HCT116 (cell line): ENCODE measurements at regions not wholly inside any gene's neighbourhood (a gene's known extent, or its start where the extent isn't known, plus 50 kb on each side); places are given as distances from the start of the nearest gene placed in this dataset.

Source experiments
- ATAC-seq: fragments of 200-7000 bp; cut with Tn5 transposase; 2 replicates; pipeline ENCODE4 v1.9.1; 2020; ENCODE audit warnings: mild to moderate bottlenecking, moderate library complexity
- BruUV-seq: library from RNA; stranded (reverse); fragments of 400-500 nt; replicated peaks from 2 replicates; lab custom pipeline; 2021; lab: Mats Ljungman, UMichigan
- CTCF ChIA-PET: fragments of 300-600 bp; sonication (Branson Sonifier 250); formaldehyde crosslinking; loops from one replicate; lab custom pipeline; 2021; ENCODE audit warnings: antibody characterized with exemption; lab: Charles Lee
- POLR2A ChIA-PET: fragments of 300-600, 350-600 bp; sonication (Branson Sonifier 250); formaldehyde crosslinking; loops from one replicate; lab custom pipeline; 2021; ENCODE audit warnings: antibody characterized with exemption; lab: Charles Lee
- RAD21 ChIA-PET, 2 experiments: fragments of 300-600 bp; sonication (Branson Sonifier 250); formaldehyde crosslinking; loops; one replicate each; lab custom pipeline; 2023; ENCODE audit warnings: low total read pairs in 2 of 2; ENCODE audit not compliant: uncharacterized antibody in 2 of 2, unreplicated experiment in 2 of 2, low non-redundant PET in 1 of 2; lab: Charles Lee
- DNase-seq: peaks from one replicate; pipeline ENCODE4 v3.0.0-alpha.2; 2010; ENCODE audit warnings: low read depth, low spot score
- H2AFZ ChIP-seq: fragments of 200-600 bp; shearing (Covaris generic), sonication (generic); 2 replicates; pipeline ENCODE4 v1.6.1; 2017; ENCODE audit warnings: low read depth, mixed run types, mixed read lengths, antibody characterized with exemption, low read length; ENCODE audit not compliant: poor library complexity, severe bottlenecking
- H3K27ac ChIP-seq: 2 replicates; pipeline ENCODE4 v1.5.1; 2012; ENCODE audit warnings: low read depth, low read length
- H3K27me3 ChIP-seq: fragments of 200-600 bp; sonication (generic); 2 replicates; pipeline ENCODE4 v1.6.1; 2016; ENCODE audit warnings: mixed run types, low read length, mixed read lengths; ENCODE audit not compliant: insufficient read depth
- H3K36me3 ChIP-seq, 2 experiments: fragments of 200-500 bp in 1 of 2; fragments of 200-600 bp in 1 of 2; sonication (Bioruptor generic) in 1 of 2; sonication (generic) in 1 of 2; 2 replicates each; pipeline versions ENCODE4 v1.5.1 to v1.6.1; 2014 to 2016; ENCODE audit warnings: low read length in 2 of 2, inconsistent platforms in 1 of 2, mixed read lengths in 1 of 2, mixed run types in 1 of 2; ENCODE audit not compliant: insufficient read depth in 2 of 2, control insufficient read depth in 1 of 2
- H3K4me1 ChIP-seq, 2 experiments: fragments of 200-600 bp in 1 of 2; sonication (generic) in 1 of 2; 2 replicates each; pipeline versions ENCODE4 v1.5.1 to v1.6.1; 2012 to 2017; ENCODE audit warnings: low read length in 2 of 2, inconsistent platforms in 1 of 2, mild to moderate bottlenecking in 1 of 2, mixed read lengths in 1 of 2, mixed run types in 1 of 2, moderate library complexity in 1 of 2; ENCODE audit not compliant: insufficient read depth in 2 of 2, control insufficient read depth in 1 of 2
- H3K4me2 ChIP-seq: fragments of 200-600 bp; sonication (generic); 2 replicates; pipeline ENCODE4 v1.6.1; 2017; ENCODE audit warnings: mixed run types, low read length, mixed read lengths
- H3K4me3 ChIP-seq, 2 experiments: fragments of 200-600 bp in 1 of 2; sonication (generic) in 1 of 2; replicated peaks in 1 of 2; 2 replicates each; pipeline ENCODE4 v1.5.1; 2011 to 2016; ENCODE audit warnings: low read length in 2 of 2, control low read depth in 1 of 2, low read depth in 1 of 2, mild to moderate bottlenecking in 1 of 2, mixed read lengths in 1 of 2, mixed run types in 1 of 2
- H3K79me2 ChIP-seq: fragments of 200-600 bp; sonication (generic); 2 replicates; pipeline ENCODE4 v1.6.1; 2017; ENCODE audit warnings: mild to moderate bottlenecking, mixed run types, low read length, moderate library complexity, mixed read lengths; ENCODE audit not compliant: insufficient read depth
- H3K9ac ChIP-seq: fragments of 200-600 bp; sonication (generic); 2 replicates; pipeline ENCODE4 v1.6.1; 2016; ENCODE audit warnings: low read length, mixed read lengths
- H3K9me2 ChIP-seq: fragments of 200-600 bp; sonication (generic), shearing (Covaris generic); 2 replicates; pipeline ENCODE4 v1.6.1; 2017; ENCODE audit warnings: mixed run types, mild to moderate bottlenecking, moderate library complexity; ENCODE audit not compliant: insufficient read depth
- H3K9me3 ChIP-seq, 2 experiments: fragments of 200-500 bp in 1 of 2; fragments of 200-600 bp in 1 of 2; sonication (Bioruptor generic) in 1 of 2; sonication (generic) in 1 of 2; 2 replicates each; pipeline ENCODE4 v1.6.1; 2014 to 2017; ENCODE audit warnings: low read length in 2 of 2, mixed read lengths in 2 of 2, inconsistent platforms in 1 of 2, low read depth in 1 of 2, mild to moderate bottlenecking in 1 of 2, mixed run types in 1 of 2, moderate library complexity in 1 of 2; ENCODE audit not compliant: control insufficient read depth in 1 of 2, insufficient read depth in 1 of 2
- H4K20me1 ChIP-seq: fragments of 200-600 bp; sonication (generic), shearing (Covaris generic); 2 replicates; pipeline ENCODE4 v1.6.1; 2017; ENCODE audit warnings: mixed run types, mild to moderate bottlenecking, moderate library complexity; ENCODE audit not compliant: insufficient read depth
- CTCF ChIP-seq, 3 experiments: fragments of 200-600 bp in 1 of 3; sonication (generic) in 1 of 3; IDR thresholded peaks in 2 of 3; conservative IDR thresholded peaks in 1 of 3; 2 replicates each; pipeline ENCODE4 v1.5.1; 2012 to 2017; ENCODE audit warnings: low read depth in 2 of 3, low read length in 2 of 3, antibody characterized with exemption in 1 of 3, borderline replicate concordance in 1 of 3, control low read depth in 1 of 3, mild to moderate bottlenecking in 1 of 3, mixed read lengths in 1 of 3, mixed run types in 1 of 3, moderate library complexity in 1 of 3; ENCODE audit not compliant: insufficient read depth in 1 of 3
- ELF1 ChIP-seq: IDR thresholded peaks from 2 replicates; pipeline ENCODE4 v1.6.1; 2012; ENCODE audit warnings: low read depth, borderline replicate concordance
- MAX ChIP-seq: IDR thresholded peaks from 2 replicates; pipeline ENCODE4 v1.6.1; 2012
- RAD21 ChIP-seq: IDR thresholded peaks from 2 replicates; pipeline ENCODE4 v1.6.1; 2012; ENCODE audit warnings: low read depth, mild to moderate bottlenecking
- TCF7L2 ChIP-seq: IDR thresholded peaks from 2 replicates; pipeline ENCODE4 v1.7.0; 2011; ENCODE audit warnings: borderline replicate concordance, inconsistent platforms; ENCODE audit not compliant: insufficient read depth, insufficient read length; ENCODE audit errors: extremely low read depth
- ZBTB33 ChIP-seq: IDR thresholded peaks from 2 replicates; pipeline ENCODE4 v1.6.1; 2011; ENCODE audit warnings: mild to moderate bottlenecking, low read length, moderate library complexity; ENCODE audit not compliant: insufficient replicate concordance; ENCODE audit errors: extremely low read depth
- ZFX ChIP-seq: fragments of 450-650 bp; IDR thresholded peaks from 2 replicates; pipeline ENCODE4 v1.6.1; 2017
- ZNF274 ChIP-seq: fragments of 200-500 bp; sonication (Bioruptor generic); IDR thresholded peaks from 2 replicates; pipeline ENCODE4 v1.6.1; 2014; ENCODE audit warnings: mild to moderate bottlenecking, low read depth, low read length, inconsistent platforms
- intact Hi-C: fragments of 100-400 bp; cut with micrococcal nuclease; formaldehyde crosslinking; loops from 2 replicates; pipeline ENCODE4 v1.10.0; 2022

- no peak for TF ChIP-seq CTCF (IDR thresholded peaks at IDR 0.05 in 2 of 3, conservative IDR thresholded peaks at IDR 0.05 in 1 of 3; ENCODE audit: borderline replicate concordance in 1 of 3, insufficient read depth in 1 of 3, low read depth in 2 of 3, low read length in 2 of 3)
- TF ChIP-seq ZNF274 = no peak
- TF ChIP-seq MAX = no peak
- no peak for TF ChIP-seq RAD21
Observed at GRCh38 chr4:59966758-59967157, 1233.4 kb upstream of the ADGRL3 start (continued).

GRCh38 chr4:59968796-59969195 lies 1231.3 kb upstream of the ADGRL3 start:
- no peaks in the 10 kb centered on the region for H3K79me2 ChIP-seq
- no peak for DNase-seq
- no TSS peak for BruUV-seq
- H3K27me3 ChIP-seq = no peaks in the 10 kb centered on the region
- peaks cover 19 to 20% of the 10 kb centered on the region in 2 experiments; a peak in 2 of 4 replicates for H3K9me3 ChIP-seq
- H3K4me3 ChIP-seq = no peak overlapping the region
- H3K9ac ChIP-seq = no peak overlapping the region
- intact Hi-C loops = no loop called here
- ATAC-seq = no peak
- CTCF ChIA-PET = no interaction called here
- RAD21 ChIA-PET = no interaction called here
- H2AFZ ChIP-seq = no peak overlapping the region
- H3K27ac ChIP-seq = no peak overlapping the region
- no peaks in the 10 kb centered on the region for H3K9me2 ChIP-seq
- no peaks in the 10 kb centered on the region for H3K4me1 ChIP-seq
- H3K36me3 ChIP-seq = no peaks in the 10 kb centered on the region
- H3K4me2 ChIP-seq = no peak overlapping the region
- no peak for TF ChIP-seq TCF7L2
- no peak for TF ChIP-seq RAD21
- no peak for TF ChIP-seq ZFX
- TF ChIP-seq ZBTB33 = no peak
- TF ChIP-seq ELF1 = no peak
- TF ChIP-seq CTCF (IDR thresholded peaks at IDR 0.05 in 2 of 3, conservative IDR thresholded peaks at IDR 0.05 in 1 of 3; ENCODE audit: borderline replicate concordance in 1 of 3, insufficient read depth in 1 of 3, low read depth in 2 of 3, low read length in 2 of 3) = no peak
- TF ChIP-seq MAX = no peak
- H4K20me1 ChIP-seq = no peaks in the 10 kb centered on the region
- POLR2A ChIA-PET = no interaction called here
